ENCODE measurements at regions not wholly inside any gene's neighbourhood (a gene's known extent, or its start where the extent isn't known, plus 50 kb on each side); places are given as distances from the start of the nearest gene placed in this dataset.

DNA sequence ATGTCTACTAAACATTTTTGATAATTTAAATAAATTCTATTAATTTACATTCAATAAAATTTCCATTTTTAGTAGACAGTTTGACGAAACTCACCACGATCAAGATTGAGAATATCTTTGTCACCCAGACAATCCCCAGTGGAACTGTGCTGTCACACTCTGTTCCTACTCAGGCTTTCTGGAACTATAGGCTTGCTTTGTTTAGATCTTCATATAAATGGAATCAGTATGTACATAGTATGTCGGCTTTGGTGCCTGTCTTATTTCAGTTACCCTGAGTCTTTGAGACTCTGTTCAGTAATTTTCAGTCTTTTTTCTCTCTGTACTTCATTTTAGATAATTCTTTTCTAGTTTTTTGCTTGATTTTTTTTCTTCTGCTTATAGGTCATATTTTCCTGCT, 163.5 kb upstream of the EMCN start:
- no peak for TF ChIP-seq GATA3 (IDR thresholded peaks at IDR 0.05; ENCODE audit: low read depth, low read length)
- TF ChIP-seq GATA2 (IDR thresholded peaks at IDR 0.05; ENCODE audit: low read depth, low read length) = no peak

All from SH-SY5Y (cell line).